Calu3 (cell line): ENCODE measurements at regions not wholly inside any gene's neighbourhood (a gene's known extent, or its start where the extent isn't known, plus 50 kb on each side); places are given as distances from the start of the nearest gene placed in this dataset.

ENCODE experiments used
- BruUV-seq: library from RNA; stranded (reverse); fragments of 400-500 nt; replicated peaks from 2 replicates; lab custom pipeline; 2021; lab: Mats Ljungman, UMichigan
- CTCF ChIA-PET: fragments of 300-600 bp; sonication (Branson Sonifier 250); formaldehyde crosslinking; loops from one replicate; lab custom pipeline; 2022; ENCODE audit warnings: antibody characterized with exemption; lab: Charles Lee
- DNase-seq: peaks from one replicate; pipeline ENCODE4 v3.0.0; 2022
- H3K27ac Mint-ChIP-seq: one replicate; pipeline ENCODE4 v1.8.0; 2022; ENCODE audit warnings: mixed read lengths; ENCODE audit not compliant: unreplicated experiment
- H3K27me3 Mint-ChIP-seq: one replicate; pipeline ENCODE4 v1.8.0; 2022; ENCODE audit warnings: mixed read lengths; ENCODE audit not compliant: unreplicated experiment
- H3K36me3 Mint-ChIP-seq: one replicate; pipeline ENCODE4 v1.8.0; 2022; ENCODE audit warnings: mild to moderate bottlenecking, moderate library complexity, mixed read lengths; ENCODE audit not compliant: insufficient read depth, unreplicated experiment
- H3K4me1 Mint-ChIP-seq: one replicate; pipeline ENCODE4 v1.8.0; 2022; ENCODE audit warnings: mild to moderate bottlenecking, low read depth, mixed read lengths; ENCODE audit not compliant: unreplicated experiment
- H3K4me3 Mint-ChIP-seq: one replicate; pipeline ENCODE4 v1.8.0; 2022; ENCODE audit warnings: mild to moderate bottlenecking, low read depth, moderate library complexity, mixed read lengths; ENCODE audit not compliant: unreplicated experiment
- H3K9me3 Mint-ChIP-seq: one replicate; pipeline ENCODE4 v1.8.0; 2022; ENCODE audit warnings: low read depth, mixed read lengths; ENCODE audit not compliant: unreplicated experiment
- intact Hi-C: fragments of 100-400 bp; cut with micrococcal nuclease; formaldehyde crosslinking; loops from one replicate; pipeline ENCODE4 v1.10.0; 2022; ENCODE audit not compliant: unreplicated experiment
- TF ChIP-seq, protein P1 (sequence below): fragments of 200-600 bp; IDR thresholded peaks from one replicate; pipeline ENCODE4 v1.8.0; 2022; ENCODE audit warnings: antibody characterized with exemption; ENCODE audit not compliant: unreplicated experiment

DNA sequence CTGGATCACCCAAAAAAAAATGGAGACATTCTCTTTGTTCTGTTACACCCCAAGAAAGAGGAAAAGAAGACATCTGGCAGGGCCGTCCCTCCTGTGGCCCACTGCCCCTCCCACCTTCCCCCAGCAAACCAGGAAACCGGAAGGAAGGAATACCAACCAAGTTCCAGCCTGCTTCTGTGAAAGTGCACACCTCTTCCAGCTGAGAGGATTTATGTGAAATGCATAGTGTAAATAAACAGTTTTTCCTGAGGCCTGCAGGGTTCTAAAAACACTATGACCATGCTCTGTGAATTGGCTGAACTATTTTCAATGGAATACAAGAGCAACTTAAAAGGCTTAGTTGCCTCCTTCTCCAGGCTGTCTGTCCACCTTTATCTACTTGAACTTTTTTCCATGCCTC is 50.0 kb upstream of the CHST1 start:
- no peaks in the 10 kb centered on the region for H3K9me3 Mint-ChIP-seq
- H3K4me1 Mint-ChIP-seq: no peaks in the 10 kb centered on the region
- H3K4me3 Mint-ChIP-seq: no peak overlapping the region
- CTCF ChIA-PET: no interaction called here
- BruUV-seq: no TSS peak
- no peak overlapping the region for H3K27ac Mint-ChIP-seq
- TF ChIP-seq, protein P1, sequence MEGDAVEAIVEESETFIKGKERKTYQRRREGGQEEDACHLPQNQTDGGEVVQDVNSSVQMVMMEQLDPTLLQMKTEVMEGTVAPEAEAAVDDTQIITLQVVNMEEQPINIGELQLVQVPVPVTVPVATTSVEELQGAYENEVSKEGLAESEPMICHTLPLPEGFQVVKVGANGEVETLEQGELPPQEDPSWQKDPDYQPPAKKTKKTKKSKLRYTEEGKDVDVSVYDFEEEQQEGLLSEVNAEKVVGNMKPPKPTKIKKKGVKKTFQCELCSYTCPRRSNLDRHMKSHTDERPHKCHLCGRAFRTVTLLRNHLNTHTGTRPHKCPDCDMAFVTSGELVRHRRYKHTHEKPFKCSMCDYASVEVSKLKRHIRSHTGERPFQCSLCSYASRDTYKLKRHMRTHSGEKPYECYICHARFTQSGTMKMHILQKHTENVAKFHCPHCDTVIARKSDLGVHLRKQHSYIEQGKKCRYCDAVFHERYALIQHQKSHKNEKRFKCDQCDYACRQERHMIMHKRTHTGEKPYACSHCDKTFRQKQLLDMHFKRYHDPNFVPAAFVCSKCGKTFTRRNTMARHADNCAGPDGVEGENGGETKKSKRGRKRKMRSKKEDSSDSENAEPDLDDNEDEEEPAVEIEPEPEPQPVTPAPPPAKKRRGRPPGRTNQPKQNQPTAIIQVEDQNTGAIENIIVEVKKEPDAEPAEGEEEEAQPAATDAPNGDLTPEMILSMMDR: no peak
- no peaks in the 10 kb centered on the region for H3K27me3 Mint-ChIP-seq
- DNase-seq: no peak
- no peaks in the 10 kb centered on the region for H3K36me3 Mint-ChIP-seq
- intact Hi-C loops: no loop called here
